ENCODE measurements at regions not wholly inside any gene's neighbourhood (a gene's known extent, or its start where the extent isn't known, plus 50 kb on each side); places are given as distances from the start of the nearest gene placed in this dataset.
A peak's percentile ranks its signal among the peaks of the same experiment; 100 is the strongest.

GRCh38 chr6:12383448-12383847 lies 93.3 kb downstream of the EDN1 start:
- no peak for DNase-seq (ENCODE audit: low spot score)

- no peak for DNase-seq (ENCODE audit: low spot score)
Observed at GRCh38 chr6:12384357-12384912, 94.3 kb downstream of the EDN1 start.

- DNase-seq (ENCODE audit: low spot score): no peak
Observed at GRCh38 chr6:12385316-12385715, 95.2 kb downstream of the EDN1 start.

- DNase-seq (ENCODE audit: low spot score): no peak
Observed at GRCh38 chr6:12386816-12387215, 96.7 kb downstream of the EDN1 start.

GRCh38 chr6:12391472-12391871 lies 101.3 kb downstream of the EDN1 start:
- no peak for DNase-seq (ENCODE audit: low spot score)

- DNase-seq (ENCODE audit: low spot score): no peak
Observed at GRCh38 chr6:12392490-12392889, 102.3 kb downstream of the EDN1 start.

GRCh38 chr6:12393100-12393499 lies 102.9 kb downstream of the EDN1 start:
- DNase-seq (ENCODE audit: low spot score): no peak

- DNase-seq (ENCODE audit: low spot score): no peak
Observed at GRCh38 chr6:12394170-12394569, 104.0 kb downstream of the EDN1 start.

- peak; percentile 15 for DNase-seq (ENCODE audit: low spot score)
Observed at GRCh38 chr6:12395898-12396297, 105.7 kb downstream of the EDN1 start.

- no peak for DNase-seq (ENCODE audit: low spot score)
Observed at GRCh38 chr6:12401200-12401599, 111.0 kb downstream of the EDN1 start.

GRCh38 chr6:12403201-12403826 lies 113.2 kb downstream of the EDN1 start:
- DNase-seq (ENCODE audit: low spot score): no peak

- no peak for DNase-seq (ENCODE audit: low spot score)
Observed at GRCh38 chr6:12403947-12404647, 113.9 kb downstream of the EDN1 start.

- DNase-seq (ENCODE audit: low spot score): no peak
Observed at GRCh38 chr6:12404651-12405050, 114.5 kb downstream of the EDN1 start.

- DNase-seq (ENCODE audit: low spot score): no peak
Observed at GRCh38 chr6:12408752-12409151, 118.6 kb downstream of the EDN1 start.

- DNase-seq (ENCODE audit: low spot score): no peak
Observed at GRCh38 chr6:12410946-12411345, 120.8 kb downstream of the EDN1 start.

GRCh38 chr6:12414096-12414675 lies 124.0 kb downstream of the EDN1 start:
- DNase-seq (ENCODE audit: low spot score): no peak

- no peak for DNase-seq (ENCODE audit: low spot score)
Observed at GRCh38 chr6:12415980-12416598, 125.9 kb downstream of the EDN1 start.

GRCh38 chr6:12417191-12417590 lies 127.0 kb downstream of the EDN1 start:
- DNase-seq (ENCODE audit: low spot score): no peak

- DNase-seq (ENCODE audit: low spot score): no peak
Observed at GRCh38 chr6:12418946-12419345, 128.8 kb downstream of the EDN1 start.

- no peak for DNase-seq (ENCODE audit: low spot score)
Observed at GRCh38 chr6:12419631-12420272, 129.6 kb downstream of the EDN1 start.

- no peak for DNase-seq (ENCODE audit: low spot score)
Observed at GRCh38 chr6:12420626-12421025, 130.5 kb downstream of the EDN1 start.

GRCh38 chr6:12421596-12421995 lies 131.4 kb downstream of the EDN1 start:
- no peak for DNase-seq (ENCODE audit: low spot score)
